ENCODE measurements at regions not wholly inside any gene's neighbourhood (a gene's known extent, or its start where the extent isn't known, plus 50 kb on each side); places are given as distances from the start of the nearest gene placed in this dataset.

DNA sequence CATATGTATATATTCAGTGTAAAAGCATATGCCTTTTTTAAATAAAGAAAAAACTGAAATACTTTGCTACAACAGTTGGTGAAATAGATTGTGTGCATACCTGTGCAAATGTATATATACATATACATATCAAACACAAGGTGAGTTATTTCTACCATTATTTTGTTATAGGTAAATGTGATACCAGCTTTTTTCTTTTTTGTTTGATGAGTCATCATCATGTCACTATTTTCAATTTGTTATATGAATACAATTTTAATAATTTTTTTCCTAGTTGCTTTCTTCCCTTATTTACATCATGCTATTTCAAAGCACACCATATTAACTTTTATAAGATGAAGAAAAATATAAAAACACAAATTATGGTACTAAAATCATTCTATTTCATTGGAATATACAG is 87.0 kb upstream of the STK17B start:
- no peak for DNase-seq
- no peak for TF ChIP-seq POLR2A (IDR thresholded peaks at IDR 0.05)
- TF ChIP-seq, protein P1, sequence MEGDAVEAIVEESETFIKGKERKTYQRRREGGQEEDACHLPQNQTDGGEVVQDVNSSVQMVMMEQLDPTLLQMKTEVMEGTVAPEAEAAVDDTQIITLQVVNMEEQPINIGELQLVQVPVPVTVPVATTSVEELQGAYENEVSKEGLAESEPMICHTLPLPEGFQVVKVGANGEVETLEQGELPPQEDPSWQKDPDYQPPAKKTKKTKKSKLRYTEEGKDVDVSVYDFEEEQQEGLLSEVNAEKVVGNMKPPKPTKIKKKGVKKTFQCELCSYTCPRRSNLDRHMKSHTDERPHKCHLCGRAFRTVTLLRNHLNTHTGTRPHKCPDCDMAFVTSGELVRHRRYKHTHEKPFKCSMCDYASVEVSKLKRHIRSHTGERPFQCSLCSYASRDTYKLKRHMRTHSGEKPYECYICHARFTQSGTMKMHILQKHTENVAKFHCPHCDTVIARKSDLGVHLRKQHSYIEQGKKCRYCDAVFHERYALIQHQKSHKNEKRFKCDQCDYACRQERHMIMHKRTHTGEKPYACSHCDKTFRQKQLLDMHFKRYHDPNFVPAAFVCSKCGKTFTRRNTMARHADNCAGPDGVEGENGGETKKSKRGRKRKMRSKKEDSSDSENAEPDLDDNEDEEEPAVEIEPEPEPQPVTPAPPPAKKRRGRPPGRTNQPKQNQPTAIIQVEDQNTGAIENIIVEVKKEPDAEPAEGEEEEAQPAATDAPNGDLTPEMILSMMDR (IDR thresholded peaks at IDR 0.05), result no peak
- H3K4me3 ChIP-seq, result no peak overlapping the region
- H3K36me3 ChIP-seq, result peaks cover 0 to 72% (median 13%) of the 10 kb centered on the region in 9 donors
- H3K27ac ChIP-seq, result no peak overlapping the region
- intact Hi-C loops (cut with DNase I), result no loop called here
- no peak for ATAC-seq
- H3K27me3 ChIP-seq, result no peaks in the 10 kb centered on the region
- peaks cover 0 to 33% (median 0%) of the 10 kb centered on the region in 12 donors for H3K4me1 ChIP-seq
- no peaks in the 10 kb centered on the region for H3K9me3 ChIP-seq

DNA sequence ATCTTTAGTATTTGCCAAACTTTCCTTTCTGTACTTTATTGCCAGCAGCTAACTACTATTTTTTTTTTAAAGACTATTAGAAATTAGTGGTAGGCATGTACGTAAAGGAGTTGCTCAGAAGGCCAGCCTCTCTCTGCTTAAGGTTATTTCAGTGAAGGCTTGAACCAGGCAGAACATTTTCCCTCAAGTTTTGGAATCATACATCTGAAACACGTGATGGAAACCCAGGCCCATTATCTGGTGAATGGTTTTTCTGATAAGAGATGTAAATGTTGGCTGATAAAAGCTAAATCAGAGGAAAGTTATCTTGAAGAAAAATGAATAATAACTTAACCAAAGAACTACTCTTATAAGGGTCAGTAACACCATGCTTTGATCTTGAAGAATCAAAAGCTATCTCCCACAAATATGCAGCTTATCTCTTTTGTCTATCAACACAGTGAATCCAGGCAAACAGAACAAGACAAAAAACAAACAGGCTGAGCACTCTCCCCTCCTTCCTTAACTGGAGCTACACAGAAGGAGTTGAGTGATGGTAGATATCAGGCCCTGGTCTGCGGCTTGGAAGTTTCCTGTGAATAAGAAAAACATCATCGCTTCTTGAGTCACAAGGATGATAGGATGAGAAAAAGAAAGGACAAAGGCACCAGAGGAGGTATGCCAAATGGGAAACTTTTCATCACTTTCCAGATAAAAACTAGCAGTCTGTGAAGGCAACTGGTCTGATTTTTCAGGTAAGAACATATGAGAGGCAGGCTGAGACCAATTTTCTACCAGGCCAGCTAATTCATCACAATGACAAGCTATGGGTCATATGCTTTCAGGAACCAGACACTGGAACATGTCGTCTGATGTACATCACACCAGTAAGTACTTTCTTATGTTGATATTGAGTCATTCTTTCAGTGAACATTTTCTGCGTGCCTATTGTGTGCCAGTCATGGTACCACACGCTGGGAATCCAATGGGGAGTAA is 88.4 kb upstream of the STK17B start:
- Histone ChIP-seq H3K4me1 (peaks cover 0 to 45% (median 0%) of the 10 kb centered on the region in 12 donors), H3K27me3 (no peaks in the 10 kb centered on the region), H3K36me3 (peaks cover 0 to 65% (median 6%) of the 10 kb centered on the region in 9 donors), H3K27ac (peak overlapping the region in 1 of 12 donors; percentile 58), H3K4me3 (no peak overlapping the region), H3K9me3 (no peaks in the 10 kb centered on the region)
- intact Hi-C loops (cut with DNase I), result loop anchor here in 1 of 10 donors (5.0 kb wide), 1 partner anchor 87 kb away; the partner anchor contains the start of gene STK17B
- DNase-seq (no peak), ATAC-seq (no peak)
- 69 to 77% (median 73%) methylated on average over 7 of the region's 7 CpGs for WGBS, 4 donors
- TF ChIP-seq, protein P1 (IDR thresholded peaks at IDR 0.05), result no peak
- TF ChIP-seq POLR2A (IDR thresholded peaks at IDR 0.05), result no peak

DNA sequence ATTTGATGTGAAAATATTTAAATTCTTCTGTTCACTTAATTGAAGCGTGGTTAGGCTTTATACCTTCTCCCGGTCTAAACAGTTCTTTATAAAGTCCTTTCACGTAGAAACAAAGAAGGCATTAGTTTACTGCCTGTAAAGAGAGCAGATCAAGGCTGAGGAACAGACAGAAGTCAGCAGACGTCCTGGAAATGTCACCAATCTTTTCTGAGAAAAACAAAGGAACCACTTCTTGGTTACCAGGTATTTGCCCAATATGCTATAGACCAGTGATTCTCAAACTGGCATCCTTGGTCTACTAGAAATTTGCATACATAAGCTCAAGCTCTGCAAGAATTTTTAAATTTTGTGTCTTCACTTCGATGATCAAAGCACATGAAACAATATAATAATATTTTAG is 89.2 kb upstream of the STK17B start:
- peaks cover 0 to 63% (median 6%) of the 10 kb centered on the region in 9 donors for H3K36me3 ChIP-seq

More for the DNA sequence above, 89.2 kb upstream of the STK17B start:
- Histone ChIP-seq H3K27ac (peak overlapping the region in 1 of 12 donors; percentile 58), H3K9me3 (no peaks in the 10 kb centered on the region), H3K27me3 (no peaks in the 10 kb centered on the region), H3K4me1 (peaks cover 0 to 45% (median 0%) of the 10 kb centered on the region in 12 donors), H3K4me3 (no peak overlapping the region)
- intact Hi-C loops (cut with DNase I), result loop anchor here in 1 of 10 donors (5.0 kb wide), 1 partner anchor 88 kb away; the partner anchor contains the start of gene STK17B
- DNase-seq (no peak), ATAC-seq (no peak)
- TF ChIP-seq POLR2A (IDR thresholded peaks at IDR 0.05), result no peak
- TF ChIP-seq, protein P1 (IDR thresholded peaks at IDR 0.05), result no peak
- 91 to 97% (median 95%) methylated on average over 5 of the region's 5 CpGs for WGBS, 4 donors
